Peyer's patch (tissue), 4 donors: ENCODE measurements at regions not wholly inside any gene's neighbourhood (a gene's known extent, or its start where the extent isn't known, plus 50 kb on each side); places are given as distances from the start of the nearest gene placed in this dataset.

Source experiments
- POLR2A ChIP-seq, 2 donors: fragments of 450-650 bp; IDR thresholded peaks; one replicate each; pipeline ENCODE4 v1.5.1; 2017; ENCODE audit warnings: antibody characterized with exemption in 2 of 2, mild to moderate bottlenecking in 2 of 2, moderate library complexity in 2 of 2
- TF ChIP-seq, protein P1 (sequence below), 6 experiments: fragments of 450-650 bp in 4 of 6; fragments of 200-600 bp in 2 of 6; sonication (generic) in 1 of 6; IDR thresholded peaks; one replicate each; pipeline ENCODE4 v1.5.1; 2017 to 2019; ENCODE audit warnings: antibody characterized with exemption in 6 of 6, mild to moderate bottlenecking in 3 of 6, moderate library complexity in 1 of 6

DNA sequence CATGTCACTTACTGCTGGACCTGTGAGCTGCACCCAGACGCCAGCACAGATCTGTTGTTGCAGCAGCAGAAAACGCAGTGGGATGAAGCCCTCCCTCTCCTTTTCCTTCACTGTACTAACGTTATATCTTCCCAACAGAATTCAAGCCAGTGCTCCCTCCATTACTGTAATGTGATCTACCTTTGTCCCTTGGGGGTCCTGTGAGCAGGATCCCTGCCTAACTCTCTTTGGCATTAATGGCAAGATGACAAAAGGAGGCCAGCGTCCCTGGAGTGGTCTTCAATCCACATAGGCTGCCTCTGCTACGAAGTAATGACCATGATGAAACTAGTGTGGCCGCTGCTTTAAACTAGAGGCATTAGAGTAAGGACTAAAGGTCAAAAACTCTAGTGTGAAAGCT lies 69.3 kb upstream of the SOX14 start:
- TF ChIP-seq, protein P1, sequence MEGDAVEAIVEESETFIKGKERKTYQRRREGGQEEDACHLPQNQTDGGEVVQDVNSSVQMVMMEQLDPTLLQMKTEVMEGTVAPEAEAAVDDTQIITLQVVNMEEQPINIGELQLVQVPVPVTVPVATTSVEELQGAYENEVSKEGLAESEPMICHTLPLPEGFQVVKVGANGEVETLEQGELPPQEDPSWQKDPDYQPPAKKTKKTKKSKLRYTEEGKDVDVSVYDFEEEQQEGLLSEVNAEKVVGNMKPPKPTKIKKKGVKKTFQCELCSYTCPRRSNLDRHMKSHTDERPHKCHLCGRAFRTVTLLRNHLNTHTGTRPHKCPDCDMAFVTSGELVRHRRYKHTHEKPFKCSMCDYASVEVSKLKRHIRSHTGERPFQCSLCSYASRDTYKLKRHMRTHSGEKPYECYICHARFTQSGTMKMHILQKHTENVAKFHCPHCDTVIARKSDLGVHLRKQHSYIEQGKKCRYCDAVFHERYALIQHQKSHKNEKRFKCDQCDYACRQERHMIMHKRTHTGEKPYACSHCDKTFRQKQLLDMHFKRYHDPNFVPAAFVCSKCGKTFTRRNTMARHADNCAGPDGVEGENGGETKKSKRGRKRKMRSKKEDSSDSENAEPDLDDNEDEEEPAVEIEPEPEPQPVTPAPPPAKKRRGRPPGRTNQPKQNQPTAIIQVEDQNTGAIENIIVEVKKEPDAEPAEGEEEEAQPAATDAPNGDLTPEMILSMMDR (IDR thresholded peaks at IDR 0.05) = no peak
- no peak for TF ChIP-seq POLR2A (IDR thresholded peaks at IDR 0.05)
